ENCODE measurements at regions not wholly inside any gene's neighbourhood (a gene's known extent, or its start where the extent isn't known, plus 50 kb on each side); places are given as distances from the start of the nearest gene placed in this dataset.

DNA sequence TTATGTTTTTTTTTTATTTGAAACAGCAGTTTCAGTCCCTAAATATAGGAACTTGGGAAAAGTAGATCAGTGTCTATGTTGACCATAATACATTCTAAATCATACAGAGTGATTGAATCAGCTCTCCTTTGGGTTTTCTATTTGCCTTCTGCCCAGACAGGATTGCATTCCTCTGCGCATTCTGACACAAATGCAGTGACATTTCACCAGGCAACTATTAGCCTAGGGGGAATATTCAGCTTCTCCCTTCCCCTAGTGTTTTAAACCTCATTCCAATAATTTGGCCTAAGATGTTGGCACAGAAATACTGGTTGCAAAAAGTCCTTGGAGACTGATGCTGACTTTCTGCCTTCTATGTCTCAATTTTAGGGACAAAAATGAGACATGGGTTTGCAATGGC, 172.8 kb downstream of the PTGER3 start:
- FAIRE-seq = no peak
- TF ChIP-seq PAX5 (IDR thresholded peaks at IDR 0.05; ENCODE audit: insufficient read depth, low read length, severe bottlenecking) = no peak
- no peak for TF ChIP-seq POLR2AphosphoS5 (IDR thresholded peaks at IDR 0.05; ENCODE audit: low read depth, low read length)
- TF ChIP-seq TAF1 (IDR thresholded peaks at IDR 0.05; ENCODE audit: low read depth, low read length) = no peak
- no peak for TF ChIP-seq POU2F2 (IDR thresholded peaks at IDR 0.05; ENCODE audit: low read depth, low read length)
- no peak for TF ChIP-seq POLR2A (IDR thresholded peaks at IDR 0.05; ENCODE audit: low read depth, low read length)
- no peak for TF ChIP-seq SPI1 (IDR thresholded peaks at IDR 0.05; ENCODE audit: low read depth, low read length)
- DNase-seq (ENCODE audit: insufficient read length, low spot score) = no peak

DNA sequence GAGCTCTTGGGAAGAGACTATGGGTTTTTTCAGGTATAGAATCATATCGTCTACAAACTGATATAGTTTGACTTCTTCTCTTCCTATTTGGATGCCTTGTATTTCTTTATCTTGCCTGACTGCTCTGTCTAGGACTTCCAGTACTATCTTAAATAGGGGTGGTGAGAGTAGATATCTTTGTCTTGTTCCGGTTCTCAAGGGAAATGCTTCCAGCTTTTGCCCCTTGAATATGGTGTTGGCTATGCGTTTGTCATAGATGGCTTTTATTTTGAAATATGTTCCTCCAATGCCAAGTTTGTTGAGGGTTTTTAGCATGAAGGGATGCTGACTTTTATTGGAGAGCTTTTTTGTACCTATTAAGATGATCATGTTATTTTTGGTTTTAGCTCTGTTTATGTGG, 170.3 kb downstream of the PTGER3 start:
- DNase-seq (ENCODE audit: insufficient read length, low spot score) (no peak), FAIRE-seq (no peak)
- TF ChIP-seq TAF1 (IDR thresholded peaks at IDR 0.05; ENCODE audit: low read depth, low read length) (no peak), POU2F2 (IDR thresholded peaks at IDR 0.05; ENCODE audit: low read depth, low read length) (no peak), PAX5 (IDR thresholded peaks at IDR 0.05; ENCODE audit: insufficient read depth, low read length, severe bottlenecking) (no peak), SPI1 (IDR thresholded peaks at IDR 0.05; ENCODE audit: low read depth, low read length) (no peak), POLR2AphosphoS5 (IDR thresholded peaks at IDR 0.05; ENCODE audit: low read depth, low read length) (no peak), POLR2A (IDR thresholded peaks at IDR 0.05; ENCODE audit: low read depth, low read length) (no peak)

GRCh38 chr1:70887936-70888335, 159.7 kb downstream of the PTGER3 start:
- TF ChIP-seq PAX5 (IDR thresholded peaks at IDR 0.05; ENCODE audit: insufficient read depth, low read length, severe bottlenecking) (no peak), SPI1 (IDR thresholded peaks at IDR 0.05; ENCODE audit: low read depth, low read length) (no peak), POLR2A (IDR thresholded peaks at IDR 0.05; ENCODE audit: low read depth, low read length) (no peak), POLR2AphosphoS5 (IDR thresholded peaks at IDR 0.05; ENCODE audit: low read depth, low read length) (no peak), TAF1 (IDR thresholded peaks at IDR 0.05; ENCODE audit: low read depth, low read length) (no peak), POU2F2 (IDR thresholded peaks at IDR 0.05; ENCODE audit: low read depth, low read length) (no peak)
- FAIRE-seq = no peak
- no peak for DNase-seq (ENCODE audit: insufficient read length, low spot score)

DNA sequence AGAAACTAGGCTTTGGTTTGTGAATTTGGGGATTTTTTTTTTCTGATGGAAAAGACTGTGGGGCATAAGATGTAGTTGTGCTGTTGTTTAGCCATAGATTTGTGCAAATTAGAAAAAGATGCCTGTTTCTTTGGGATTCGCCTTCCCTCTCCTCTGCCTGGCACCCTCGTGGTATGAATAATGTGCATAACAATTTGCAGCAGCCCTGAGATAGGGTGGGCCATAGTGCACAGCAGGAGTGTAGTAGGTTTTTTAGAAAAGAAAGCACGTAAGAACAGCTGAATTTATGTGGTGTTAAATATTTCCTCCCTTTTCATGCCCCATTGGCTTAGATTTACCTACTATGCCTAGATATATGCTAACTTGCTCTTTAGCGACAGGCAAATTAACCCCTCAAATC, 158.9 kb downstream of the PTGER3 start:
- no peak for FAIRE-seq
- no peak for DNase-seq (ENCODE audit: insufficient read length, low spot score)
- TF ChIP-seq POU2F2 (IDR thresholded peaks at IDR 0.05; ENCODE audit: low read depth, low read length) (no peak), PAX5 (IDR thresholded peaks at IDR 0.05; ENCODE audit: insufficient read depth, low read length, severe bottlenecking) (no peak), POLR2A (IDR thresholded peaks at IDR 0.05; ENCODE audit: low read depth, low read length) (no peak), TAF1 (IDR thresholded peaks at IDR 0.05; ENCODE audit: low read depth, low read length) (no peak)

DNA sequence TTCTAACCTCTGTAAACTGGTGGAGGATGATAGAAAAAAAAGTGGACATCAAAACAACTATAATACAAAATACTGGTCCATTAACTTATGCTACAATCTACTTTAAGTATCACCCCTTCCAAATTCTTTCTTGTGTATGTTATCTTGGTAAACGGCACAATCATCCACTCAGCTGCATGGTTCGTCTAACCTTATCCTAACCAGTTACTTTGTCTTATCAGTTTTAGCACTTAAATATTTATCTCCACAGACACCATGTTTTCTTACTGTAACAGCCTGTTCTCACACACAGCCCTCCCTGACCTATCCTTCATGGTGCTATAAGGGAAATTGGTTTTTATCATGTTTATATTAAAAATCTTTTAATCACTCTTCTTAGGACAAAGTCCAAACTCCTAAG, 157.2 kb downstream of the PTGER3 start:
- no peak for FAIRE-seq
- no peak for DNase-seq (ENCODE audit: insufficient read length, low spot score)
- TF ChIP-seq POLR2AphosphoS5 (IDR thresholded peaks at IDR 0.05; ENCODE audit: low read depth, low read length) (no peak), POU2F2 (IDR thresholded peaks at IDR 0.05; ENCODE audit: low read depth, low read length) (no peak), SPI1 (IDR thresholded peaks at IDR 0.05; ENCODE audit: low read depth, low read length) (no peak), PAX5 (IDR thresholded peaks at IDR 0.05; ENCODE audit: insufficient read depth, low read length, severe bottlenecking) (no peak), POLR2A (IDR thresholded peaks at IDR 0.05; ENCODE audit: low read depth, low read length) (no peak), TAF1 (IDR thresholded peaks at IDR 0.05; ENCODE audit: low read depth, low read length) (no peak)

DNA sequence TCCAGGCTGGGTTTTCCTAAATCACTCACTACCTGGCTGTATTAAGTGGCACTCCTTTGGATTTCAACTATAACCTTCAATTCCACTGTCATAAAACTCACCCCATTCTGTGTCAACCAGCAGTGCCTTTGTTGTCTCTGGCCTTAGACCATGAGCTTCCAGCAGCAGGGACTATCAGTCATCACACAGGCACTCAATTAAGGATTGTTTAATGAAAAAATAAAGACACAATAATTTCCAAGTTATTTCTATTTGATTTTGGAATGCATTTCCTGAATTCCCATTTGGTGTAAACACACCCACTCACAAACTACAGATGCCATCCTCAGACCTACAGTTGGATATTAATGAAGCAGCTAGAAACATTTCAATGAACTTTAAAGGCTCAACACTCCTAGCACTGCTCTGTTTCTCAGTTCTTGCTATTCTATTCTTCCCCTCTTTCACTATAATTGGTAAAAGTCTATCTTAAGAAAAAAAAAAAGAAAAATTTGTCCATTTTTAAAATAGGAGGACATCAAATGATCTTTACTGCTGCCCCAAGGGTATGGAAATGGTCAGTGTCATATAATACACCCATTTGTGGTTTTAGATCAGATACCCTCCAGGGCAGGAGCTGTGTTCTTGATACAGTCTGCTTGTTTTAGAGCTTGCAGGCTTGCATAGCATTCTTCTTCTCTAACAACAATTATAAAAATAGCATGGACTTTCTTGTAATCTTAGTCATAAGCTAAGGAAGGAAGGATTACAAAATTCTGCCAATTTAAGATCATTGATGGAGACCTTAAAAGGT, 156.4 kb downstream of the PTGER3 start:
- DNase-seq (ENCODE audit: insufficient read length, low spot score) (no peak), FAIRE-seq (no peak)
- TF ChIP-seq SPI1 (IDR thresholded peaks at IDR 0.05; ENCODE audit: low read depth, low read length) (no peak), POLR2A (IDR thresholded peaks at IDR 0.05; ENCODE audit: low read depth, low read length) (no peak), TAF1 (IDR thresholded peaks at IDR 0.05; ENCODE audit: low read depth, low read length) (no peak), POLR2AphosphoS5 (IDR thresholded peaks at IDR 0.05; ENCODE audit: low read depth, low read length) (no peak), POU2F2 (IDR thresholded peaks at IDR 0.05; ENCODE audit: low read depth, low read length) (no peak), PAX5 (IDR thresholded peaks at IDR 0.05; ENCODE audit: insufficient read depth, low read length, severe bottlenecking) (no peak)

- TF ChIP-seq POU2F2 (IDR thresholded peaks at IDR 0.05; ENCODE audit: low read depth, low read length) = no peak
- no peak for TF ChIP-seq TAF1 (IDR thresholded peaks at IDR 0.05; ENCODE audit: low read depth, low read length)
- no peak for TF ChIP-seq SPI1 (IDR thresholded peaks at IDR 0.05; ENCODE audit: low read depth, low read length)
- no peak for TF ChIP-seq POLR2AphosphoS5 (IDR thresholded peaks at IDR 0.05; ENCODE audit: low read depth, low read length)
- TF ChIP-seq PAX5 (IDR thresholded peaks at IDR 0.05; ENCODE audit: insufficient read depth, low read length, severe bottlenecking) = no peak
- no peak for TF ChIP-seq POLR2A (IDR thresholded peaks at IDR 0.05; ENCODE audit: low read depth, low read length)
- FAIRE-seq = no peak
- DNase-seq (ENCODE audit: insufficient read length, low spot score) = no peak
Measured at GRCh38 chr1:70892140-70892539, 155.5 kb downstream of the PTGER3 start.

DNA sequence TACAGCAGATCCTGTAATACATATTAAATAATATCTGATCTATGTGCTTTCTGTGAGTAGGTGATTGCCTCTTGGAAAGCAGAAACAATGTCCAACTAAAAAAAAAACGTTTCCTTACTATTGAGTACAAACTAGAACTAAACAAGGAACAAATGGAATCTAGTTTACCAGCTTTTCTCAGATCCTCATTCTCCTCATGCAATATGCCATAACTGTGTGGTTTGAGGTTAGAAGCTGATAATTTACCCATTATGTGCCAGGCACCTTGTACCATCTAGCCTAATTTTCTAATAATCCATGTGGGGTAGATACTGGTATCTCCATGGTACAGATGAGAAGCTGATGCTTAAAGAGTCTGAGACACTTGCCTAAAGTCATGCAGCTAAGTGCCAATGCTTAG, 154.7 kb downstream of the PTGER3 start:
- TF ChIP-seq POLR2A (IDR thresholded peaks at IDR 0.05; ENCODE audit: low read depth, low read length) = no peak
- TF ChIP-seq SPI1 (IDR thresholded peaks at IDR 0.05; ENCODE audit: low read depth, low read length) = no peak
- no peak for TF ChIP-seq TAF1 (IDR thresholded peaks at IDR 0.05; ENCODE audit: low read depth, low read length)
- no peak for TF ChIP-seq POLR2AphosphoS5 (IDR thresholded peaks at IDR 0.05; ENCODE audit: low read depth, low read length)
- TF ChIP-seq POU2F2 (IDR thresholded peaks at IDR 0.05; ENCODE audit: low read depth, low read length) = no peak
- TF ChIP-seq PAX5 (IDR thresholded peaks at IDR 0.05; ENCODE audit: insufficient read depth, low read length, severe bottlenecking) = no peak
- no peak for DNase-seq (ENCODE audit: insufficient read length, low spot score)
- no peak for FAIRE-seq

DNA sequence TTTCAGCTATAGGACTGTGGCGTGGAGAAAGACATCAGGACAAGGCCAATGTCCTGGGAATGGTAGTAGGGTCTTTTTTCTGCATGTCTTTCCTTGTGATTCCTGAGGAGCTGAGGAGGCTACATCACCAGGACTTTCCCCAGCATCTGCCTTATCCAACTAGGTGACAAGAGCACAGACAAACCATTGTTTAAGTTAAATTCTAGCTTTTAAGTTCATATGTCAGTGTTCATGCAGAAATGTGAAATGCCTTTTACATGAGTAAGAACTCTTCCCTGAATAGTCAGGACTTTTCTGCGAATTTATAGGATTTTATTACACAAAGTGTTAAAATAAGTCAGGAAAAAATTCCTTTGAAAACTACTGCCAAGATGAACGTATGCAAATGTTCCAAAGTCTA, 154.2 kb downstream of the PTGER3 start:
- DNase-seq (ENCODE audit: insufficient read length, low spot score) = no peak
- TF ChIP-seq TAF1 (IDR thresholded peaks at IDR 0.05; ENCODE audit: low read depth, low read length) = no peak
- TF ChIP-seq SPI1 (IDR thresholded peaks at IDR 0.05; ENCODE audit: low read depth, low read length) = no peak
- TF ChIP-seq POLR2AphosphoS5 (IDR thresholded peaks at IDR 0.05; ENCODE audit: low read depth, low read length) = no peak
- TF ChIP-seq POU2F2 (IDR thresholded peaks at IDR 0.05; ENCODE audit: low read depth, low read length) = no peak
- no peak for TF ChIP-seq PAX5 (IDR thresholded peaks at IDR 0.05; ENCODE audit: insufficient read depth, low read length, severe bottlenecking)
- no peak for TF ChIP-seq POLR2A (IDR thresholded peaks at IDR 0.05; ENCODE audit: low read depth, low read length)
- no peak for FAIRE-seq

Measured in GM12891 (cell line).